Caki2 (cell line): ENCODE measurements at regions not wholly inside any gene's neighbourhood (a gene's known extent, or its start where the extent isn't known, plus 50 kb on each side); places are given as distances from the start of the nearest gene placed in this dataset.

ENCODE experiments used
- DNase-seq: peaks from one replicate; pipeline ENCODE4 v3.0.0-alpha.2; 2015; ENCODE audit warnings: low read depth
- in situ Hi-C: cut with HindIII; loops from 2 replicates; pipeline ENCODE4 v1.10.0; 2016; ENCODE audit warnings: low sequenced_read_pairs, low pct_unique_long_range_greater_than_20kb, mixed read lengths

DNA sequence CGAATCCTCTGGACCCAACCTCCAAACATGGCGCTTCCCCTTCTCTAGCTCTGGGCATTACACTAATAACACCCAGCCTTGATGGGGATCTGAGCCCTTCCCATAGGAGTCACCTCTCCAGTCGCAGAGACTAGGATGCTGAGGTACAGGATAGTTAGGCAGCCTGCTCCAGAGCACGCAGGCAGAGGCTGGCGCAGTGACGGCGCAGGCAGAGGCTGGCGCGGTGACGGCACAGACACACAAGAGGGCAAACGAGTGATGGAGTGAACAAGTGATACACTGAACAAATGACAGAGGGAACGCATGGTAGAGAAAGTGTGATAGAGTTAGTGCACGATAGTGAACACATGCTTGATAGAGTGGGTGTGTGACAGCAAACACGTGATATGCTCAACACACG lies 518.5 kb downstream of the EIPR1 start:
- no peak for DNase-seq
- in situ Hi-C loops, result no loop called here

- DNase-seq, result no peak
- in situ Hi-C loops, result no loop called here
Measured at GRCh38 chr2:2856723-2857415, 520.7 kb downstream of the EIPR1 start.

GRCh38 chr2:2855297-2855696 lies 522.3 kb downstream of the EIPR1 start:
- in situ Hi-C loops, result no loop called here
- no peak for DNase-seq

DNA sequence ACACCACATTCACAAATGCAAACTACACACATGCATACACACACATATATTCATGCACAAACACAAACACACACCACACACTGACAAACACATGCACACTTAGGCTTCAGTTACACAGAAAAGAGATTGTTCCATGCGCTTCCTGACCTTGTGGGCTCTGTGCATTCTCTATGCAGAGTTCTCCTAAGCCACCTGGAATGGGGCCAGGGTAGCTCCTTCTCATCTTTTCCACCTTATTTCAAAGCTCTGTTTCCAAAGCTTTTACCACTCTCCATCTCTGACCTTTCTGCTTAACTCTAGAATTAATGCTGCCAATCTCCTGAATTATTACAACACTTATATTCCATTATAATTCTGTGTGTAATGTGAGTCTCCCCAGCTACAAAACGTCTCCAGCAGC lies 522.3 kb upstream of the MYT1L start:
- DNase-seq, result no peak
- in situ Hi-C loops, result no loop called here

DNA sequence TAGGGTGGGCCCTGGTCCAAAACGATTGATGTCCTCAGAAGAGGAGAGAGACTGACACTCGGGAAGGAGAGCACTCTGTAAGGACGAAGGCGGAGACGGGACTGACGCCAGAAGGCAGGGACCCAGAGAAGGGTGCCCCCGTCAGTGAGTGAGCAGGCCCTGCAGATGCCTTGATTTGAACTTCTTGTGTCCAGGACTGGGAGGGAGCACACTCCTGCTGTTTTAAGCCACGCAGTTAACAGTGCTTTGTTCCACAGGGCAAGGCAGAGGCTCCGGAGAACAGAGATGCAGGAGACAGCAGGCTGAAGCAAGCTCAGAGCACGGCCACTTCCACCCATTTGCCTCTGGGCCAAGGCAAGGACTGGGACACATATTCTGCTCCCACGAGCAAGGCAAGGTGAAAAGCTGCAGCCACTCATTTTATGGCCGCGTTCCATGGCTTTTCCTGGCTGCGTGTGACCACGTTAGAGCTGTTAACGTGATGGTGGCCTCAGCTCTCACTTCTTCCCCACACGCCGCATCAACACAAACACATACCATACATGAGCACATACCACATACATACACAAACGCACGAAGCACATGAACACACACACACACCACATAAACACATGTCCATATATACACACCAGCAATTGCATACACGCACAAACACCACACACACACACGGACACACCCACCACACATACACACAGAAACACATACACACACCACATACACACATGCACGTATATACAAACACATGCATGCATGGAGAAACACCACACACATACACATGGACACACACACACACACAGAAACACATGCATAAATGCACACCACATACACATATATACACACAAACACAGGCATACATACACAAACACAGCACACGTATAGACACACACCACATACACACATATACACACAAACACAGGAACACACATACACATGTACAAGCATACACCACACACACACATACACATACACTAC lies 521.0 kb upstream of the MYT1L start:
- no peak for DNase-seq
- in situ Hi-C loops, result no loop called here

DNA sequence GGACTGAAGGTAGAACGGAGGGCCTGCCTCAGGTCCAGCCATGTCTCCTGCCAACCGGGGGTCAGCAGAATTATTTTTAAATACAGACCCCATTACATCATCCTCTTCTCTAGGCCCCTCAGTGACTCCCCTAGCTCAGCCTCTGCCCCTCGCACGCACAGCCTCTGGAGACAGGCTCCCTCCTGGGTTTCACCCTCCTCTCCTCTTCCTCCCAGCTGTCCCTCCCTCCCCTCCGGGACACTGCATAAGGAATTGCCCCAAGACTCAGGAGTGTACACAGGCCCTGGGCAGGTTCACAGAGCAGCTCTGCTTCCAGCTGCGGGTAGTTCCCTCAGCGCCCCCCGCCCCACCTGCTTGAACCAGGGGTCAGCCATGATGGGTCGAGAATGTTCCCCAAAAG lies 520.2 kb upstream of the MYT1L start:
- DNase-seq, result no peak
- in situ Hi-C loops, result no loop called here

- no peak for DNase-seq
- in situ Hi-C loops, result no loop called here
Measured at GRCh38 chr2:2850859-2851258, 519.8 kb upstream of the MYT1L start.

DNA sequence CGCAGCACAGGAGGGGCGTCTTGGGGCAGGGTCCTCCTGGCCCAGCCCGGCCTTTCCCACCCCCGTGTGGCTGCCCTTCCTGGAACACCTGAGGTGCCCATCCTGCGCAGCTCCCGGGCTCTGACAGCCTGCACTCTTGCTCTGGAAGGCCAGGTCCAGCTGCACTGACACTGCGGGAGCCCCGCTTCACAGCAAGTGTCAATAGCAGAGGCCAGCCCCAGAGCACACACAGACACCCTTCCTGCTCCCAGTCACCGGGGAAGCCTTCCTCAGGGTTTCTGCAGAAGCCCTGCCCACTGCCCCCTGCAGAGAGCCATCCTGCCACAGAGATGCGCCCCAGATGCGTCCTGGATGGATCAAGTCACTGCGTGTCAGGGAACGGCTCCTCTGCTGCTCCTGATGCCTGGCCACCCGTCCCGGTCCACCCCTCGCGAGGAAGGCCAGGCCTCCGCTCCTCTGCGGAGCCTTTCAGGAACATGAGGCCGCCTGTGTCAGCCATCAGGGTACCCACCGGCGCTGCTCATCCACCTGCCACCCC lies 519.2 kb upstream of the MYT1L start:
- in situ Hi-C loops, result no loop called here
- no peak for DNase-seq

DNA sequence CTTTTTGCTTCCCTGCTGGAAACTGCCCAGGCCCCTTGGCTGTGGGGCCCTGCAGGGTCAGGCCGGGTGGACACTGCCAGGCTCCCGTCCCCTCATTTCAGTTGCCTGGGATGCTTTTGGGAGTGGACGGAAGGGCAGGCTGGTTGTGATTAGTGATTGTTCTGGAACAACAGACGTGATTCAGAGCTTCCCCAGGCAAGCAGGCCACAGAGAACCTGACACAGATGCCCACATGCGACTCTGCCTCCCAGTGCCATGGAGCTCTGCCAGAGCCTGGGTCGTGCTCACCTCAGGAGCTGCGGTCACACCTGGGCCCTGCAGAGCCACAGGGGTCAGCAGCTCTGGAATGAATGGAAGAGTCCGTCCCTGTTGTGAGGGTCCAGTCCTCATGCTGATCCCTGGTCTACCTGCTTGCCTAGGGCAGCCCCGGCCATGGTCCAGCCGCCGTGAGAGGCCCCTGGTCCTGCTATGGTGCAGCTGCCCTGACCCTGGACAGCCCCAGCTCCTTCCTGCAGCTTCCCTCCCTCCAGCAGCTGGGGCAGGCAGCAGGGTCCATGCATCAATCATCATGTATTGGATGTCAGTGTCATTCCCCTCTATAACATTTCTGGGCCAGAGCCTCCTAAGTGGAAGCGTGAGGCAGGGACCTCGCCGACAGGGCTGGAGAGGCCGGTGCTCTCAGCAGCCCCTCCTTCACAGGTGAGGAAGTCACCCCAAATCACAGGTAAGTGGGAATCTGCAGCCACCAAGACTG lies 518.6 kb upstream of the MYT1L start:
- in situ Hi-C loops, result no loop called here
- DNase-seq, result no peak

DNA sequence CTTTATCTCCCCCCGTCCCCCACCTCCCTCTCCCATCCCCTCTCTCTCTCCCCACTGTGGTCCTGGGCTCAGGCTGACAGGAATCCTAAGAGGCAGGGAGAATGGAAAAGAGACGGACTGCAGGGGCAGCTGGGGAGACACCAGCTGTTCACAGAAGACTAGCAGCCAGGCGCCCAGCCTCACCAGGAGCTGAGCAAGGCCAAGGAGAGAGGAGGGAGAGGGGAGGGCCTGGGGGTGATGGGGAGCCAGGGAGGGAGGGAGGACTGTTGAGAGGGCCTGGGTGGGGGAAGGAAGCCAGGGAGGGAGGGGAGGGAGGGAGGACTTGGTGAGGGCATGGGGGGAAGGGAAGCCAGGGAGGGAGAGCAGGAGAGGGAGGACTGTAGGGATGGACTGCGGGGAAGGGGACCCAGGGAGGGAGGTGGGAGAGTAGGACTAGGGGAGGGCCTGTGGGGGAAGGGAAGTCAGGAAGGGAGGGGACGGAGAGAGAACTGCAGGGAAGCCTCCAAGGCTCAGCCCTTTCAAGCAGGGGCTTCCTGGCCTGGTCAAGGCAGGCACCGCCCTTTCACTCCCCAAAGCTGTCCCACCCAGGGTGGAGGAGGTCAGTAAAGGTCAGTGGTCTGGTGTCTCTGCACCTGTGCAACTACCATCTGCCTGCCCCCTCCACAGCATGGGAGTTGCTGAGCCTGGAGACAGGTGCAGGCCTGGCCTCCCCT lies 517.7 kb upstream of the MYT1L start:
- no peak for DNase-seq
- in situ Hi-C loops, result no loop called here

DNA sequence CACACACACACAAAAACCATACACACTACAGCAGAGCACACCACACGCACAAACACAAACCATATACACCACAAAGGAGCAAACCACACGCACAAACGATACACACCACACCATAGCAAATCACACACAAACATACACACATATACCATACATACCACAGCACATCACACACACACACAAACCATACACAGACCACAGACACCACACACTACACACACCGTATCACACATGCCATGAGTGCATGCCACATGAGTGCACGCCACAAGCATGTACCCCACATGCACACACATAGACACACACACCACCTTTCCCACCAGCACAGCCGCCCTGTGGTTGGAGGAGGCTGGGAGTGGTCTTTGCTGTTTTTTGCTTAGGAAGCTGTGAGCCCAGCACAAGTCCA lies 517.1 kb upstream of the MYT1L start:
- in situ Hi-C loops, result no loop called here
- no peak for DNase-seq

DNA sequence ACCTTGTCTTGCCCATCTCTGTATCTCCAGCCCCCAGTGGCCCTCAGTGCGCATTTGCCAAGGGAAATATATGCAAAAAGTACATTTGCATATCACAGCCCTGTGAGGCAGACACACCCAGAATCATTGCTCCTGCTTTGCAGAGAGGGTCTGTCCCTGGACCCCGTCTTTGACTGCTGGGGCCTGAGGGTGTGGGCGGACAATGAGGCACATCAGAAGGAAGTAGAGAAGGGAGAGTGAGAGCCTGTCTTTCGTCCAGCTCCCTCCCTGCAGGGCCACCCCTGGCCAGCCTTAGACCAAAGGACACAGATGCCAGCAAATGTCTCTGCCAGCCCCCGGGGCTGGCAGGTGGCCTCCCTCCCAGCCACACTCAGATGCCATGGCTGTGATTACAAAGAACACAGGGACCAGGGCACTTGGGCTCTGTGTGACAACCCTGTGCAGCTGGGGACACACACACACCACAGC lies 516.2 kb upstream of the MYT1L start:
- in situ Hi-C loops, result no loop called here
- DNase-seq, result no peak

DNA sequence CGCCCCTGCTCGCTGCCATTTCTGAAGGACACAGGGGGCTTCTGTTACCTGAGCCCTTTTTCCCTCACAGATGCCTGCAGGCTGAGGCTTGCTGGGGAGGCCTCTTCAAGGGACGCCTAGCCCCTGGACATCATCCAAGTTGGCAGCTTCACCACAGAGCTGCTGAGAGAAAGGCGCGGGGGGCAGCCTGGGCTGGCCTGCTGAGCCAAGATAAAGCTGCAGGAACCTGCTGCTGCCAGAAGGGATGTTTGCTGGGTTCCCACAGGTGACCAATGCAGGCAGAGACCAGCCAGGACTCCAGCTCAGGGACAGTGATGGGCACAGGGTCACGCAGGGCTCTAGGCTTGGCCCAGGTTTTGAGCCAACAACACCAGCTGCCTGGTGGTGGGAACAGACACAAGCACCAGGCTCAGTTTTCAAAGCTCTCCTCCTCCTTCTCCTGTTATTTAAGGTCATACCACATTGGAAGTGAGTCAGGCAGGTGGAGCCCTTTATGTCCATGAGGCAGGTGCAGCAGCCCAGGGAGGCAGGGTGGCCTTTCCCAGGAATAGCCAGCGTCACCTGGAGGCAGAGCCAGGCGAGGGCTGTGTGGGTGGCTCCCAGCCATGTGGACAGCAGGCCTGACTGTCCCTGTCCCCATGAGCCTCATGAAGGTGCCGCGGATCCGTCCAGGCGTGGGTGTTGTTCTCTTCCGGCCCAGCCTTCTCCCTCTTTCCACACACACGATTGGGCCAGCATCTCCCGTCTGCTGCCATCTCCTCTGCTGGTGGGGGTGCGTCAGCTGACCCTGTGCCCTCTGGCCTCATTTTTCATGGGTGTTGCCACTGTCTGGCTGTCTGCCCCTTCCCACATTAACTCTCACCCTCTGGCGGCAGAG lies 515.5 kb upstream of the MYT1L start:
- in situ Hi-C loops, result no loop called here
- DNase-seq, result no peak

DNA sequence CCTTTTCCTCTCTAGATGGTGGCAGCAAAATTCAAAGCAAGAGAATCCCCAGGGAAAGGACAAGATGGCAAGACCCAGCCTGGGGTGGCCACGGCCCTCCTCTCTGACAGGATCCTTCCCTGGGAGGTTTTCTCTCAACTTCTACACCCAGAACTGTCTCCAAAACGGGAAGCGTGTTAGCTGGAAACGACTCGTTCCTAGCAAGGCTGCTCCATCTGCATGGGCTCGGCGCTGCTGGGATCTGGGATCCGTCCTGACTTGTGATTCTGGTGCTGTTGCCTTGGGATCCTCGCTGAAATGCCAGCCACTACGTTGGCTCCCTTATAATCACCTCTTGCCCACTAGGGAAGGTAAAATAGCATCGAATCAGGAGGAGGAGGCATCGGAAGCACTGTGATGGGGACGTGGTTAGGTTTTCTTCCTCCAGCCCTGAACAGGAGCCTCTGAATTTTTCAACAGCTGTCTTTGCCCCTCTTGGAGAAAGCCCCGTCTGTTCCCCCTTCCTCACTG lies 514.8 kb upstream of the MYT1L start:
- in situ Hi-C loops, result no loop called here
- no peak for DNase-seq

DNA sequence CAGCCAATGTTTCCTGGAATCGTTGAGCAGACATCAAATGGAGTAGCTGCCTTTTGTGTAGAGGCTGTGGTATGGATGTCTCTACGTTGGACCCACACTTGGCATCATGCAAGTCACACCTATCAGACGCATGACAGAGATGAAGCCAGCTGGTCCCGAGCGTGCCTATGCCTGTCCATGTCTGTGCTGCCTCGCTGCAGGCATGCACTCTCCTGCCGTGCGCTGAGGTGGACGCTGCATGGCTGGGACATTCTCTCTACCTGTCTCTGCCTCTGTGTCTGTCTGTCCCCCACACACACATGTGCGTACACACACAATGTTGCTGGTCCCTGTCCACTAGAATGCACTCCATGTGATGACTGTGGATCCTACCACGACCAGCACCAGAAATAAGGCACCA lies 514.2 kb upstream of the MYT1L start:
- in situ Hi-C loops, result no loop called here
- DNase-seq, result no peak

GRCh38 chr2:2843969-2844548 lies 513.0 kb upstream of the MYT1L start:
- in situ Hi-C loops, result no loop called here
- DNase-seq, result no peak

DNA sequence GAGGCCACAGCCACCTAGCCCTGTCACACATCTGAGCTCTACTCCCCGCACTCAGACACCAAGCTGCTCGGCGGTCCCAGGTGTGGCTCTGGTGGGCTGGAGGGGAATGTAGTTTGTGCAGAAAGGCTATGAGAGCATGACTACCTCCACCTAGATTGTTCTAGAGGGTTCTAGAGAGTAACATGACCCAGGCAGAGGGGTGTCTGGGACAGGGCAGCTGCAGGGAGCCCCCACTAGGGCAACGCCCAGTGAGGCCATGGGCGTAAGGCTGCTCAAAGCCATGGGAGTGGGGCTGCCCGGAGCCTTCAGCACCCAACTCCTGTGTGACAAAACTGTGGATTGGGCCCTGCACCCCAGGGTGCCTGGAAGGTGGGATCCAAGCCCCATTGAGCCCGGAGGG lies 511.4 kb upstream of the MYT1L start:
- in situ Hi-C loops, result no loop called here
- no peak for DNase-seq
